A673 (cell line): ENCODE measurements at regions not wholly inside any gene's neighbourhood (a gene's known extent, or its start where the extent isn't known, plus 50 kb on each side); places are given as distances from the start of the nearest gene placed in this dataset.

Experiments used
- BruUV-seq: library from RNA; stranded (reverse); fragments of 400-500 nt; replicated peaks from 2 replicates; lab custom pipeline; 2021; lab: Mats Ljungman, UMichigan
- CTCF ChIA-PET: fragments of 300-600 bp; sonication (Branson Sonifier 250); formaldehyde crosslinking; loops from one replicate; lab custom pipeline; 2022; ENCODE audit warnings: antibody characterized with exemption; lab: Charles Lee
- POLR2A ChIA-PET: fragments of 300-600 bp; sonication (Branson Sonifier 250); formaldehyde crosslinking; loops from one replicate; lab custom pipeline; 2022; ENCODE audit warnings: antibody characterized with exemption; ENCODE audit not compliant: low non-redundant PET; lab: Charles Lee
- DNase-seq: peaks from one replicate; pipeline ENCODE4 v3.0.0-alpha.2; 2015; ENCODE audit warnings: low spot score
- H3K27ac ChIP-seq: fragments of 200-600 bp; sonication (generic); 2 replicates; pipeline ENCODE4 v1.5.1; 2016; ENCODE audit warnings: mixed run types, low read depth, mild to moderate bottlenecking, mixed read lengths, antibody characterized with exemption, low read length; ENCODE audit not compliant: poor library complexity, severe bottlenecking
- H3K27me3 ChIP-seq: fragments of 200-600 bp; sonication (generic); replicated peaks from 2 replicates; pipeline ENCODE4 v1.6.1; 2017; ENCODE audit warnings: mixed run types, low read depth, mild to moderate bottlenecking, mixed read lengths, antibody characterized with exemption, low read length; ENCODE audit not compliant: insufficient read depth, poor library complexity
- H3K36me3 ChIP-seq: fragments of 200-600 bp; sonication (generic); 2 replicates; pipeline ENCODE4 v1.6.1; 2016; ENCODE audit warnings: mixed run types, mild to moderate bottlenecking, mixed read lengths, antibody characterized with exemption, low read length; ENCODE audit not compliant: insufficient read depth, poor library complexity, severe bottlenecking
- H3K4me1 ChIP-seq: fragments of 200-600 bp; sonication (generic); 2 replicates; pipeline ENCODE4 v1.6.1; 2017; ENCODE audit warnings: mixed run types, mild to moderate bottlenecking, mixed read lengths, antibody characterized with exemption, low read length; ENCODE audit not compliant: insufficient read depth, poor library complexity, severe bottlenecking
- H3K4me3 ChIP-seq: fragments of 200-600 bp; sonication (generic); 2 replicates; pipeline ENCODE4 v1.5.1; 2016; ENCODE audit warnings: low read depth, mixed run types, mild to moderate bottlenecking, mixed read lengths, low read length; ENCODE audit not compliant: poor library complexity, severe bottlenecking
- H3K9me3 ChIP-seq: fragments of 200-600 bp; sonication (generic); 2 replicates; pipeline ENCODE4 v1.6.1; 2016; ENCODE audit warnings: mixed run types, low read depth, mild to moderate bottlenecking, mixed read lengths, antibody characterized with exemption, low read length; ENCODE audit not compliant: poor library complexity, severe bottlenecking
- EZH2 ChIP-seq: fragments of 200-600 bp; sonication (generic); IDR thresholded peaks from 2 replicates; pipeline ENCODE4 v1.6.1; 2017; ENCODE audit warnings: borderline replicate concordance, low read depth, mild to moderate bottlenecking, mixed read lengths, antibody characterized with exemption, low read length; ENCODE audit not compliant: poor library complexity, severe bottlenecking
- intact Hi-C: fragments of 100-400 bp; cut with micrococcal nuclease; formaldehyde crosslinking; loops from one replicate; pipeline ENCODE4 v1.10.0; 2022; ENCODE audit not compliant: unreplicated experiment
- TF ChIP-seq, protein P1 (sequence below): fragments of 300-800, 200-600 bp; sonication (generic); conservative IDR thresholded peaks from 2 replicates; pipeline ENCODE4 v1.5.1; 2017; ENCODE audit warnings: low read depth, mild to moderate bottlenecking, antibody characterized with exemption, low read length, moderate library complexity, mixed read lengths

DNA sequence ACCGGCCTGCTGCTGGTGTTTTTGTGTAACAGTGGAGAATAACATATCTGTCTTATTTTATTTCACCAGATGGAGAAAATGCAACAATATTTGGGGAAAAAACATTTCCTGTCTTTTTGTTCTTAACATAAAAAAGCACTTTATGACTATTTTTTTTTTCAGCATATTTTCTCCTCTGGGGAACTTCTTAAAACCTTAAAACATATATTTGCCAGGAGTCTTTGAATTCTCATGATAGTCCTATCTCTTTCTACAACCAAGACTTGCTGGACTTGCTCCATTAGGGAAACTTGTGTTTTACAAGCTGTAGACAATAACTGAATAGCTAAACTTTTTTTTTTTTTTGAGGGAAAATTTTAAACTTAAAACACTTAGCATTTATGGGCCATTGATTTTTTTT is 98.6 kb upstream of the PRDM1 start:
- H3K27me3 ChIP-seq, result peaks cover 6% of the 10 kb centered on the region
- H3K9me3 ChIP-seq, result no peaks in the 10 kb centered on the region
- ChIA-PET CTCF (no interaction called here), POLR2A (no interaction called here)
- intact Hi-C loops, result loop anchor here (5.0 kb wide), 1 partner anchor 255 kb away; no protein-coding TSS in a partner anchor
- H3K4me1 ChIP-seq, result peaks cover 6% of the 10 kb centered on the region
- no peak overlapping the region for H3K4me3 ChIP-seq
- TF ChIP-seq EZH2, result no peak
- TF ChIP-seq, protein P1, sequence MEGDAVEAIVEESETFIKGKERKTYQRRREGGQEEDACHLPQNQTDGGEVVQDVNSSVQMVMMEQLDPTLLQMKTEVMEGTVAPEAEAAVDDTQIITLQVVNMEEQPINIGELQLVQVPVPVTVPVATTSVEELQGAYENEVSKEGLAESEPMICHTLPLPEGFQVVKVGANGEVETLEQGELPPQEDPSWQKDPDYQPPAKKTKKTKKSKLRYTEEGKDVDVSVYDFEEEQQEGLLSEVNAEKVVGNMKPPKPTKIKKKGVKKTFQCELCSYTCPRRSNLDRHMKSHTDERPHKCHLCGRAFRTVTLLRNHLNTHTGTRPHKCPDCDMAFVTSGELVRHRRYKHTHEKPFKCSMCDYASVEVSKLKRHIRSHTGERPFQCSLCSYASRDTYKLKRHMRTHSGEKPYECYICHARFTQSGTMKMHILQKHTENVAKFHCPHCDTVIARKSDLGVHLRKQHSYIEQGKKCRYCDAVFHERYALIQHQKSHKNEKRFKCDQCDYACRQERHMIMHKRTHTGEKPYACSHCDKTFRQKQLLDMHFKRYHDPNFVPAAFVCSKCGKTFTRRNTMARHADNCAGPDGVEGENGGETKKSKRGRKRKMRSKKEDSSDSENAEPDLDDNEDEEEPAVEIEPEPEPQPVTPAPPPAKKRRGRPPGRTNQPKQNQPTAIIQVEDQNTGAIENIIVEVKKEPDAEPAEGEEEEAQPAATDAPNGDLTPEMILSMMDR, result no peak
- no TSS peak for BruUV-seq
- DNase-seq, result no peak
- H3K36me3 ChIP-seq, result no peaks in the 10 kb centered on the region
- H3K27ac ChIP-seq, result no peak overlapping the region

DNA sequence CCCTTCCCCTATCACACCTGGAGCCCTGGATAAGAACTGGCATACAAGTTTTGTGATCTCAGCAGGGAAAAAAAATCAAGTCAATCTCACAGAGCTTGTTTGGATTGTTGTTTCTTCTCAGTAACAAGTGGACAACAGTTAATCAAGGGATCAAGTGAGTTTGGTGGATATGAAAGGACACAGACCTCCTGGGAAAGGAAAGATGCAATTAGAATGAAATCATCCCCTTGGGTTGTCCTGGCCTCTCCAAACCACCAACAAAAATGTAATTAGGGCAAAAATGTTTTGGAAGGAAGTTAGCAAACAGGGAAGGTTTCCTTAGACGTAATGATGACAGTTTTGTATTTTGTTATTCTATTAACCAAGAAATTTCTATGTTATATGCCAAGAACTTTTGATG is 99.1 kb upstream of the PRDM1 start:
- Histone ChIP-seq H3K36me3 (no peaks in the 10 kb centered on the region), H3K4me3 (no peak overlapping the region), H3K27ac (no peak overlapping the region), H3K4me1 (peaks cover 6% of the 10 kb centered on the region), H3K9me3 (no peaks in the 10 kb centered on the region), H3K27me3 (peaks cover 6% of the 10 kb centered on the region)
- TF ChIP-seq EZH2, result no peak
- TF ChIP-seq, protein P1, result no peak
- intact Hi-C loops, result loop anchor here (5.0 kb wide), 1 partner anchor 255 kb away; no protein-coding TSS in a partner anchor
- BruUV-seq, result no TSS peak
- CTCF ChIA-PET, result no interaction called here
- no peak for DNase-seq
- POLR2A ChIA-PET, result no interaction called here

DNA sequence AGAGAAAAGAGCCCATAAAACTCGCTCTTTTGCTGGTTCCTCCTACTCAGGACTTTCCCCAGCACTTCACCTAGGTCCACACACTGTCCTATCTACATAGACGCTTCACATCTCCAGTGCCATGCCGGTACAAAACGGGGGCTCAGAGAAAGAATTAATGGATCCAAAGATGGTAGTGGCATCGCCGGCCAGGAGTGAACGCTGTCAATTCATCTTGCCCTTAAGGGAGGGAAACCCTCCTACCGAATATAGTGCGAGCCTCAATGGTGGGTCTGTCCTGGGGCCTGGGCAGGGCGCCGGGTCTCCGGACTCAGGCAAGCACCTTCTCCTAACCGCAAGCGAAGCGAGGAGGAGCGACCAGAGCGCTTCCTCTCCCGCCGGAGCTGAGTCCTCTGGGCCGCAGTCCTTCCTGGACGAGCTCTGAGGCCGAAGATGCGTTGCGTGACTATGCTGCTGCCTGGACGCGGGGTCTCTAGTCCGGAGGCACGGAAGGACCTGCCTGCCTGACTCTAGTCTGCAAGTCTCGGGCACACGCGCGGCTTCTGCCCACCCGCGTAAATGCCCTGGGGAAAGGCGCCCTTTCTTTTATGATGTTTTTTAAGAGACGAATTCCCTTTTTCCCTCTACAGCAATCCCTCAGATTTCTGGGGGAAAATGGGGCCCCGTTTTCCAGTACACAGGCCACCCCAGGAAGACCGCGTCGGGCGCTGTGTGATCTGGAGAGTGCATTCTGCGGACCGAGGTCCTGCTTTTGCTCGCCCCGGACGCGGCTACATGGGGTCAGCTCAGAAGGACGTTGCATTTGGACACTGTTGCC is 100.1 kb upstream of the PRDM1 start:
- Histone ChIP-seq H3K27me3 (no peaks in the 10 kb centered on the region), H3K4me3 (no peak overlapping the region), H3K4me1 (no peaks in the 10 kb centered on the region), H3K36me3 (no peaks in the 10 kb centered on the region), H3K27ac (no peak overlapping the region), H3K9me3 (no peaks in the 10 kb centered on the region)
- TF ChIP-seq, protein P1, result no peak
- no peak for TF ChIP-seq EZH2
- intact Hi-C loops, result loop anchor here (5.0 kb wide), 1 partner anchor 254 kb away; no protein-coding TSS in a partner anchor
- ChIA-PET POLR2A (interaction anchor here (0.6 kb wide), 1 partner anchor 1930 kb away, joined by 3 read pairs; no protein-coding TSS in a partner anchor), CTCF (no interaction called here)
- BruUV-seq, result no TSS peak
- no peak for DNase-seq
